ENCODE measurements at regions not wholly inside any gene's neighbourhood (a gene's known extent, or its start where the extent isn't known, plus 50 kb on each side); places are given as distances from the start of the nearest gene placed in this dataset.

GRCh38 chr4:167906851-167907250, 185.5 kb upstream of the ANXA10 start:
- DNase-seq (ENCODE audit: low read depth, low spot score) = no peak
- Histone ChIP-seq H3K9ac (ENCODE audit: low read length) (no peak overlapping the region), H3K4me2 (ENCODE audit: low read length) (no peak overlapping the region), H4K20me1 (ENCODE audit: insufficient read depth) (no peaks in the 10 kb centered on the region), H2AFZ (ENCODE audit: low read depth, low read length, poor library complexity, severe bottlenecking) (no peak overlapping the region), H3K9me2 (ENCODE audit: insufficient read depth) (no peaks in the 10 kb centered on the region; the same call in 1 of the 2 replicates), H3K79me2 (ENCODE audit: insufficient read depth, low read length) (no peaks in the 10 kb centered on the region), H3K4me1 (ENCODE audit: control insufficient read depth in 1 of 2, insufficient read depth in 2 of 2, low read length in 2 of 2) (peaks cover 0 to 9% of the 10 kb centered on the region in 2 experiments; a peak in 2 of 4 replicates), H3K27ac (ENCODE audit: low read depth, low read length) (no peak overlapping the region), H3K27me3 (ENCODE audit: insufficient read depth, low read length) (no peaks in the 10 kb centered on the region), H3K36me3 (ENCODE audit: control insufficient read depth in 1 of 2, insufficient read depth in 2 of 2, low read length in 2 of 2) (no peaks in the 10 kb centered on the region), H3K4me3 (replicated peaks in 1 of 2; ENCODE audit: low read depth in 1 of 2, low read length in 2 of 2) (no peak overlapping the region), H3K9me3 (ENCODE audit: control insufficient read depth in 1 of 2, insufficient read depth in 1 of 2, low read depth in 1 of 2, low read length in 2 of 2) (no peaks in the 10 kb centered on the region)
- no peak for ATAC-seq
- RAD21 ChIA-PET (ENCODE audit: low non-redundant PET in 1 of 2, low total read pairs in 2 of 2, uncharacterized antibody in 2 of 2, unreplicated experiment in 2 of 2) = no interaction called here
- no TSS peak for BruUV-seq (replicated peaks)
- intact Hi-C loops (cut with micrococcal nuclease) = no loop called here
- POLR2A ChIA-PET = no interaction called here
- no peak for TF ChIP-seq ATF3 (IDR thresholded peaks at IDR 0.05)
- no peak for TF ChIP-seq JUND (IDR thresholded peaks at IDR 0.05)
- TF ChIP-seq REST (IDR thresholded peaks at IDR 0.05; ENCODE audit: low read depth) = no peak
- no peak for TF ChIP-seq EGR1 (IDR thresholded peaks at IDR 0.05; ENCODE audit: low read depth)
- no peak for TF ChIP-seq ZNF274 (IDR thresholded peaks at IDR 0.05; ENCODE audit: low read depth, low read length)
- TF ChIP-seq TCF7L2 (IDR thresholded peaks at IDR 0.05; ENCODE audit: borderline replicate concordance, extremely low read depth, insufficient read depth, insufficient read length) = no peak
- no peak for TF ChIP-seq EZH2 (IDR thresholded peaks at IDR 0.05)
- no peak for TF ChIP-seq SIN3A (IDR thresholded peaks at IDR 0.05; ENCODE audit: low read depth)
- no peak for TF ChIP-seq ELF1 (IDR thresholded peaks at IDR 0.05; ENCODE audit: borderline replicate concordance, low read depth)
- no peak for TF ChIP-seq FOSL1 (IDR thresholded peaks at IDR 0.05; ENCODE audit: low read depth)
- no peak for TF ChIP-seq ZBTB33 (IDR thresholded peaks at IDR 0.05; ENCODE audit: extremely low read depth, insufficient replicate concordance, low read length)
- TF ChIP-seq POLR2AphosphoS5 (IDR thresholded peaks at IDR 0.05; ENCODE audit: low read depth, low read length) = no peak
- TF ChIP-seq MAX (IDR thresholded peaks at IDR 0.05) = no peak
- no peak for TF ChIP-seq YY1 (IDR thresholded peaks at IDR 0.05; ENCODE audit: extremely low read depth, insufficient replicate concordance, low read depth, low read length)
- TF ChIP-seq CEBPB (IDR thresholded peaks at IDR 0.05; ENCODE audit: low read depth) = no peak
- CTCF ChIA-PET = no interaction called here

All from HCT116 (cell line).